Endothelial cell (in vitro differentiated cells): ENCODE measurements at regions not wholly inside any gene's neighbourhood (a gene's known extent, or its start where the extent isn't known, plus 50 kb on each side); places are given as distances from the start of the nearest gene placed in this dataset.

Source experiments
- DNase-seq: peaks from one replicate; pipeline ENCODE4 v3.0.0; 2021; ENCODE audit warnings: low spot score
- H3K27ac Mint-ChIP-seq: one replicate; pipeline ENCODE4 v1.8.0; 2021; ENCODE audit warnings: mixed read lengths, inconsistent platforms; ENCODE audit not compliant: unreplicated experiment
- H3K27me3 Mint-ChIP-seq: one replicate; pipeline ENCODE4 v1.8.0; 2021; ENCODE audit warnings: mild to moderate bottlenecking, moderate library complexity, mixed read lengths, inconsistent platforms; ENCODE audit not compliant: unreplicated experiment
- H3K36me3 Mint-ChIP-seq: one replicate; pipeline ENCODE4 v1.8.0; 2021; ENCODE audit warnings: mild to moderate bottlenecking, low read depth, mixed read lengths, inconsistent platforms; ENCODE audit not compliant: unreplicated experiment
- H3K4me1 Mint-ChIP-seq: one replicate; pipeline ENCODE4 v1.8.0; 2021; ENCODE audit warnings: mild to moderate bottlenecking, mixed read lengths, inconsistent platforms; ENCODE audit not compliant: unreplicated experiment
- H3K4me3 Mint-ChIP-seq: one replicate; pipeline ENCODE4 v1.8.0; 2021; ENCODE audit warnings: mild to moderate bottlenecking, mixed read lengths, inconsistent platforms; ENCODE audit not compliant: unreplicated experiment
- H3K9me3 Mint-ChIP-seq: one replicate; pipeline ENCODE4 v1.8.0; 2021; ENCODE audit warnings: mixed read lengths, inconsistent platforms; ENCODE audit not compliant: unreplicated experiment
- CTCF ChIP-seq: fragments of 200-600 bp; sonication (generic); IDR thresholded peaks from one replicate; pipeline ENCODE4 v1.5.0; 2021; ENCODE audit warnings: antibody characterized with exemption; ENCODE audit not compliant: unreplicated experiment

DNA sequence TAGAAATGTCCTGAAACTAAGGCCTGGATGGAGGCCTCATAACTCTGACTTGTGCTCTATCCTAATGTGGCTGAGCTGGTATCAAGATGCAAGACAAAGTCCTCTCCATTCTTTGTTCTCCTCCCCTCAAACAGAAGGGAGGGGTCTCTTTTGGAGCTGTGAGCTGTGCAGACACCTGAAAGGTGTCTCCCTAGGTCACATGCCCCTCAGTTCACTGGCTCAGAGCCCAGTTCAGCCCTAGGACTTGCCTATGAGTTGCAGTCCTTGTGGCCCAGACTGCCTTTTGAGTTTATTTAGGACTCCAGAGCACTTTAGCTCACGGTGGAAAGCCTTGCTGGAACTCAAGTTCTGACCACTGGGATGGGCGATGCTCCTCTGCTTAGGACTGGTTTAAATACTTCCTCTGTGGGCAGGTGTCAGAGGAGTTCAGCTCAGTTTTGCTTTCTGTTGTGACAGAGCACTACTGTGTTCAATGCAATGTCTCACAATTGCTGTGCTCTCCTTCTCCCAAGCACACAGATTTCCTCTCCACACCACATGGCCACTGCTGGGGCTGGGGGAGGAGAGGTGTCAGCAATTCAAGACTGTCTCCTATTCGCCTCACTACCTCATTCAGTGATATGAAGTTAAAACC lies 84.8 kb upstream of the ZNF827 start:
- Mint-ChIP-seq H3K27me3 (no peaks in the 10 kb centered on the region), H3K9me3 (no peaks in the 10 kb centered on the region), H3K4me1 (peaks cover 4% of the 10 kb centered on the region), H3K27ac (no peak overlapping the region), H3K4me3 (no peak overlapping the region), H3K36me3 (no peaks in the 10 kb centered on the region)
- DNase-seq = no peak
- no peak for TF ChIP-seq CTCF

DNA sequence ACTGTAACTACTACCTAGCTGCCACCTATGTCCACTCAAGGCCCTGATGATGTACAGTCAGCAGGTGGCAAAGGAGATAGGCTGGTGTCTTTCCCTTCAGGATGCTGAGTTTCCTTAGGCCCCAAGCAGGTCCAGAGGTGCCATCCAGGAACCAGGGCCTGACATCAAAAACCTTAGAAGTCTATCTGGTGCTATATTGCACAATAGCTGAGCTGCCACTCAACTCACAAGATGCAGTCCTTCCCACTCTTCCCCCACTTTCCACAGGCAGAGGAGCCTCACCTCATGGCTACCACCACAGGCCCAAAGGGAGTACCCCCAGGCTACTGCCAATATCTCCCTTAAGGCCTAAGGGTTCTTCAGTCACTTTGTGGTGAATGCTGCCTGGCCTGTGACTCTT lies 83.9 kb upstream of the ZNF827 start:
- Mint-ChIP-seq H3K4me3 (no peak overlapping the region), H3K9me3 (no peaks in the 10 kb centered on the region), H3K36me3 (no peaks in the 10 kb centered on the region)

GRCh38 chr4:146018247-146018646 lies 79.6 kb upstream of the ZNF827 start:
- H3K4me3 Mint-ChIP-seq = no peak overlapping the region

More for the DNA sequence above, 83.9 kb upstream of the ZNF827 start:
- Mint-ChIP-seq H3K27ac (no peak overlapping the region), H3K27me3 (no peaks in the 10 kb centered on the region), H3K4me1 (peaks cover 4% of the 10 kb centered on the region)
- no peak for TF ChIP-seq CTCF
- no peak for DNase-seq

GRCh38 chr4:146004730-146005129 lies 66.1 kb upstream of the ZNF827 start:
- Mint-ChIP-seq H3K9me3 (no peaks in the 10 kb centered on the region), H3K36me3 (no peaks in the 10 kb centered on the region), H3K27me3 (no peaks in the 10 kb centered on the region), H3K4me3 (no peak overlapping the region), H3K27ac (no peak overlapping the region), H3K4me1 (no peaks in the 10 kb centered on the region)
- DNase-seq = no peak
- TF ChIP-seq CTCF = no peak

More at GRCh38 chr4:146018247-146018646, 79.6 kb upstream of the ZNF827 start:
- Mint-ChIP-seq H3K9me3 (no peaks in the 10 kb centered on the region), H3K36me3 (no peaks in the 10 kb centered on the region), H3K27ac (no peak overlapping the region), H3K4me1 (no peaks in the 10 kb centered on the region), H3K27me3 (no peaks in the 10 kb centered on the region)
- TF ChIP-seq CTCF = no peak
- no peak for DNase-seq

DNA sequence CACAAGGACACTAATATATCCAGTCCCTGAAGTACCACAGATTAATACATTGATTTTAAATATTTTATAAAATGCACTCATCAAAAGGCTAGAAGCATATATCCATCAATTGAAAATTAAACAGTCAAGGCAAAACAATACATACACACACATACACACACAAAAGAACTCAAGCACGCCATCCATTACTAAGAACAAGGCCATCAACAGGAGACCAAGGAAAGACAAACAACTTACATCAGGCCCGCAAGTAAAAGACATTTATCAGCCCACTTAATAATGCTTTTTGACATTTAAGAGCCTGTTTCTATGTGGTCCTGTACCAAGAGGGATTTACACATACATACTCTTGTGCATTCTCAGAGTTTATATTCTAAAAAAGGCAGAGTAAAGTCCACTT lies 50.0 kb upstream of the ZNF827 start:
- TF ChIP-seq CTCF = no peak
- Mint-ChIP-seq H3K4me1 (peaks cover 9% of the 10 kb centered on the region), H3K27ac (no peak overlapping the region), H3K4me3 (no peak overlapping the region), H3K9me3 (no peaks in the 10 kb centered on the region), H3K36me3 (no peaks in the 10 kb centered on the region), H3K27me3 (no peaks in the 10 kb centered on the region)
- DNase-seq = no peak
